Stomach (tissue), 8 donors: ENCODE measurements at regions not wholly inside any gene's neighbourhood (a gene's known extent, or its start where the extent isn't known, plus 50 kb on each side); places are given as distances from the start of the nearest gene placed in this dataset.

Experiments
- DNase-seq, 2 donors: peaks; one replicate each; pipeline versions ENCODE4 v3.0.0 to v3.0.0-alpha.2; 2013 to 2019
- H3K27ac ChIP-seq, 5 donors: fragments of 200-600 bp in 4 of 5; sonication (generic) in 4 of 5; one replicate each; pipeline ENCODE4 v1.5.1; 2013 to 2019; ENCODE audit warnings: mild to moderate bottlenecking in 1 of 5, moderate library complexity in 1 of 5
- H3K27me3 ChIP-seq, 3 donors: fragments of 200-600 bp; sonication (generic); one replicate each; pipeline ENCODE4 v1.5.1; 2017 to 2019; ENCODE audit warnings: mixed run types in 1 of 3
- H3K36me3 ChIP-seq, 4 donors: fragments of 200-600 bp; sonication (generic); 1 replicate in 3 of 4; 2 replicates in 1 of 4; pipeline ENCODE4 v1.5.1; 2016 to 2019
- H3K4me1 ChIP-seq, 4 donors: fragments of 200-600 bp; sonication (generic); one replicate each; pipeline ENCODE4 v1.5.1; 2016 to 2019
- H3K4me3 ChIP-seq, 4 donors: fragments of 200-600 bp; sonication (generic) in 3 of 4; one replicate each; pipeline ENCODE4 v1.5.1; 2016 to 2019; ENCODE audit warnings: mild to moderate bottlenecking in 1 of 4
- H3K9me3 ChIP-seq, 4 donors: fragments of 200-600 bp; sonication (generic); one replicate each; pipeline ENCODE4 v1.5.1; 2016 to 2019
- CTCF ChIP-seq, 7 experiments: fragments of 450-650 bp in 4 of 7; fragments of 200-600 bp in 3 of 7; sonication (generic) in 3 of 7; IDR thresholded peaks; one replicate each; pipeline ENCODE4 v1.5.1; 2016 to 2019; ENCODE audit warnings: antibody characterized with exemption in 7 of 7, control low read depth in 2 of 7, mild to moderate bottlenecking in 1 of 7
- EP300 ChIP-seq: sonication (generic); formaldehyde crosslinking; IDR thresholded peaks from one replicate; pipeline ENCODE4 v1.6.1; 2017; ENCODE audit warnings: antibody characterized with exemption
- POLR2A ChIP-seq, 4 donors: fragments of 450-650 bp; IDR thresholded peaks; one replicate each; pipeline ENCODE4 v1.6.1; 2016; ENCODE audit warnings: antibody characterized with exemption in 4 of 4, control low read depth in 2 of 4, mild to moderate bottlenecking in 1 of 4, moderate library complexity in 1 of 4
- POLR2AphosphoS5 ChIP-seq, 3 donors: sonication (generic); formaldehyde crosslinking; IDR thresholded peaks; one replicate each; pipeline ENCODE4 v1.6.1; 2016; ENCODE audit warnings: antibody characterized with exemption in 3 of 3
- WGBS, 5 donors: extraction: QIAGEN DNeasy Blood & Tissue Kit in 3 of 5; methylation state at CpG; one replicate each; pipeline versions ENCODE4 v1.1.5 to v1.1.7; 2013 to 2018; 5-methylcytosine and 5-hydroxymethylcytosine counted together
- intact Hi-C: fragments of 100-400 bp; cut with DNase I; formaldehyde crosslinking; loops from one replicate; pipeline ENCODE4 v1.15.1; 2023; ENCODE audit warnings: low total_unique reads
- donor health status: healthy with polysubstance abuse.
- donor health status: Bipolar disorder and iron deficiency.
- donor health status: healthy.

GRCh38 chrX:39459952-39460351, 637.8 kb downstream of the BCOR start:
- Histone ChIP-seq H3K27me3 (no peaks in the 10 kb centered on the region), H3K36me3 (no peaks in the 10 kb centered on the region), H3K27ac (no peak overlapping the region), H3K4me1 (no peaks in the 10 kb centered on the region), H3K4me3 (no peak overlapping the region), H3K9me3 (peaks cover 0 to 21% (median 9%) of the 10 kb centered on the region in 4 donors)
- 66 to 86% (median 75%) methylated on average over 3 of the region's 3 CpGs for WGBS, 5 donors
- no peak for DNase-seq
- TF ChIP-seq POLR2A (IDR thresholded peaks at IDR 0.05) (no peak), EP300 (no peak), POLR2AphosphoS5 (IDR thresholded peaks at IDR 0.05) (no peak), CTCF (IDR thresholded peaks at IDR 0.05) (no peak)
- intact Hi-C loops, result no loop called here

DNA sequence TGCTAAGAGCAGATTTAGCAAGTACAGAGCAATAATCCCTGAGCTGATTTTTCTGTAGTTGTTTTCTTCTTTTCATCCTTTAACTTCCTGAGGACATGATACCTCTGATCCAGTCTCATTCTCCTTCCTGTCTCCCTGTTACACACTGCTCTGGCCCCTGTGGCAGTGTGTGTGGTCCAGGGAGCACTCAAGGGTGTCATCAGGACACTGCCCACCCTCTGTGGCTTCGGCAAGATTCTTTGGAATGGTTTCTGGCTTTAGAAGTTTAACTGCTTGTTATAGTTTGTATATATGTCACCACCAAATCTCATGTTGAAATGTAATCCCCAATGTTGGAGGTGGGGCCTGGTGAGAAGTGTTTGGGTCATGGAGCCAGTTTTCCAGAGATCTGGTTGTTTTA, 637.3 kb downstream of the BCOR start:
- Histone ChIP-seq H3K27ac (no peak overlapping the region), H3K9me3 (peaks cover 0 to 21% (median 9%) of the 10 kb centered on the region in 4 donors), H3K4me1 (no peaks in the 10 kb centered on the region), H3K4me3 (no peak overlapping the region), H3K27me3 (no peaks in the 10 kb centered on the region), H3K36me3 (no peaks in the 10 kb centered on the region)
- DNase-seq, result no peak
- TF ChIP-seq EP300 (no peak), CTCF (IDR thresholded peaks at IDR 0.05) (no peak), POLR2A (IDR thresholded peaks at IDR 0.05) (no peak), POLR2AphosphoS5 (IDR thresholded peaks at IDR 0.05) (no peak)
- intact Hi-C loops, result no loop called here
- WGBS, 5 donors, result 14 to 79% (median 57%) methylated on average over 1 of the region's 1 CpG

DNA sequence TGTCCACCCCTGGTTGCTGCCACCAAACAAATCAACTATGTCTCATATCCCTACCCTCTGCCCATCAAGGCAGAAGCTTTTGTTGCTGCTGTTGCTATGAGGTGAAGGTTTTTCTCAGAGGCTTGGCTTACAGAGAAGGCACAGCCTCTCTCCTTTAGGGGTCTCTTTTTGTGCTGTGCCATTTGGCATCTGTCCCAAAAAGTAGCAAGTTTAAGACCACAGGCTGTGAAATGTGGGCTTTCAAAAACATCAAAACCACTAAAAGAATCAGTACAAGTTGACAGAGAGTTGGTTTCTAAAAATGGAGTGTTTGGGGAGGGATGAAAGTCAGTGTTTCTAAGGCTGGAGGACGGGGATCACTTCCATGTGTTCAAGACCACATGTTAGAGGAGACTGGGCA, 634.9 kb downstream of the BCOR start:
- intact Hi-C loops, result no loop called here
- Histone ChIP-seq H3K27ac (no peak overlapping the region), H3K4me3 (no peak overlapping the region), H3K9me3 (peaks cover 0 to 10% (median 4%) of the 10 kb centered on the region in 4 donors), H3K4me1 (no peaks in the 10 kb centered on the region), H3K27me3 (no peaks in the 10 kb centered on the region), H3K36me3 (no peaks in the 10 kb centered on the region)
- no peak for DNase-seq
- TF ChIP-seq CTCF (IDR thresholded peaks at IDR 0.05) (no peak), EP300 (no peak), POLR2A (IDR thresholded peaks at IDR 0.05) (no peak), POLR2AphosphoS5 (IDR thresholded peaks at IDR 0.05) (no peak)
- WGBS, 5 donors, result 30 to 81% (median 53%) methylated on average over 1 of the region's 1 CpG

DNA sequence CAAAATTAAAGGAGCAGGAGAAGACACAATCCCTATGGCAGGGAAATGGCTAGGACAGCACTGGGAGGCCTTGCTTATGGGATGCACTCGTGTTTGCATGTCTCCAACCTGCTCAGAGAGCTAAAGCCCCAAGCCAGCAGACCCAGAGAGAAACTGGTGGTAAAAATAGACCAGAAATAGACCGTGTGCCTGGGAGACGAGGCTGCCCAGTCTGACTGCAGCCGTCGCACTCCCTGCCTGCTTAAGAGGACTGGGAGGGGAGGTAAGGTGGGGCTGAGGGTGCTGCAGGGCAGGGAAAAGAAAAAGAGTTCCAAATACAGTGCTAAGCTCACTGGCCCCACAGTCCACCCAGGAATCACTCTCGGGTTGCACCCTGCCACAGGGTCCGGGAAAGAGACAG, 633.5 kb downstream of the BCOR start:
- no peak overlapping the region for H3K27ac ChIP-seq
- H3K36me3 ChIP-seq, result no peaks in the 10 kb centered on the region
- H3K4me1 ChIP-seq, result no peaks in the 10 kb centered on the region
- 54 to 85% (median 62%) methylated on average over 7 of the region's 7 CpGs for WGBS, 5 donors
- H3K27me3 ChIP-seq, result no peaks in the 10 kb centered on the region
- no peak overlapping the region for H3K4me3 ChIP-seq
- TF ChIP-seq POLR2A (IDR thresholded peaks at IDR 0.05), result no peak
- no peak for TF ChIP-seq POLR2AphosphoS5 (IDR thresholded peaks at IDR 0.05)
- no peak for TF ChIP-seq CTCF (IDR thresholded peaks at IDR 0.05)
- TF ChIP-seq EP300, result no peak
- peaks cover 0 to 10% (median 4%) of the 10 kb centered on the region in 4 donors for H3K9me3 ChIP-seq
- DNase-seq, result no peak
- intact Hi-C loops, result no loop called here
